ENCODE measurements at regions not wholly inside any gene's neighbourhood (a gene's known extent, or its start where the extent isn't known, plus 50 kb on each side); places are given as distances from the start of the nearest gene placed in this dataset.

DNA sequence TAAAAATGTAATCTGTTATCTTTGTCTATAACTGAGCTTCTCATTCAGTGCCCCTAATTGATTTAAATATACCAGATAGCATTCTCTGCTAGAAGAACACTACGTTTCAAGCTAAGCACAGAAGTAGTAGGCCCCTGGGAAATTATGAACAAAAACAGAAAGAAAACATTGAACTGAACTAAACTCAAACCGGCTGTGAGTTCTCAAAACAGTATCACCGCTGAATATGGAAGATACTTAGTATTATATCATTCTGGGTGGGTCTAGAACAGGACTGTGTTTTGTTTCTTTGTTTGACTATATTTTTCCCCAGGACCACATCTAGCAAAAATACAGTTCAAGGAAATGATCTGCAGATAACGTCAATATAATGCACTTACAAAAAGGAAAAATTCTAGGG, 95.1 kb upstream of the HMHB1 start:
- TF ChIP-seq, protein P1, sequence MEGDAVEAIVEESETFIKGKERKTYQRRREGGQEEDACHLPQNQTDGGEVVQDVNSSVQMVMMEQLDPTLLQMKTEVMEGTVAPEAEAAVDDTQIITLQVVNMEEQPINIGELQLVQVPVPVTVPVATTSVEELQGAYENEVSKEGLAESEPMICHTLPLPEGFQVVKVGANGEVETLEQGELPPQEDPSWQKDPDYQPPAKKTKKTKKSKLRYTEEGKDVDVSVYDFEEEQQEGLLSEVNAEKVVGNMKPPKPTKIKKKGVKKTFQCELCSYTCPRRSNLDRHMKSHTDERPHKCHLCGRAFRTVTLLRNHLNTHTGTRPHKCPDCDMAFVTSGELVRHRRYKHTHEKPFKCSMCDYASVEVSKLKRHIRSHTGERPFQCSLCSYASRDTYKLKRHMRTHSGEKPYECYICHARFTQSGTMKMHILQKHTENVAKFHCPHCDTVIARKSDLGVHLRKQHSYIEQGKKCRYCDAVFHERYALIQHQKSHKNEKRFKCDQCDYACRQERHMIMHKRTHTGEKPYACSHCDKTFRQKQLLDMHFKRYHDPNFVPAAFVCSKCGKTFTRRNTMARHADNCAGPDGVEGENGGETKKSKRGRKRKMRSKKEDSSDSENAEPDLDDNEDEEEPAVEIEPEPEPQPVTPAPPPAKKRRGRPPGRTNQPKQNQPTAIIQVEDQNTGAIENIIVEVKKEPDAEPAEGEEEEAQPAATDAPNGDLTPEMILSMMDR (IDR thresholded peaks at IDR 0.05; ENCODE audit: low read length) = no peak
- TF ChIP-seq EZH2 (optimal IDR thresholded peaks at IDR 0.05; ENCODE audit: low read depth, low read length) = no peak

Data from MM.1S (cell line).